ENCODE measurements at regions not wholly inside any gene's neighbourhood (a gene's known extent, or its start where the extent isn't known, plus 50 kb on each side); places are given as distances from the start of the nearest gene placed in this dataset.

GRCh38 chr1:5495596-5496410 lies 496.4 kb downstream of the NPHP4 start:
- 74% methylated on average over 16 of the region's 16 CpGs for WGBS
- no peak overlapping the region for H3K9ac ChIP-seq (ENCODE audit: low read depth in 1 of 2, low read length in 2 of 2)
- DNase-seq (ENCODE audit: low spot score) = no peak
- H3K36me3 ChIP-seq (ENCODE audit: control insufficient read depth in 4 of 4, insufficient read depth in 3 of 4, low read depth in 1 of 4, low read length in 3 of 4) = no peaks in the 10 kb centered on the region
- no peaks in the 10 kb centered on the region for H3K9me3 ChIP-seq (ENCODE audit: control insufficient read depth in 4 of 4, low read length in 3 of 4)
- TF ChIP-seq MAX (IDR thresholded peaks at IDR 0.05) (no peak), EGR1 (IDR thresholded peaks at IDR 0.05; ENCODE audit: low read depth in 2 of 2) (no peak), REST (IDR thresholded peaks at IDR 0.05) (no peak), YY1 (IDR thresholded peaks at IDR 0.05) (no peak), GABPA (IDR thresholded peaks at IDR 0.05 in 1 of 2, conservative IDR thresholded peaks at IDR 0.05 in 1 of 2) (no peak), JUND (IDR thresholded peaks at IDR 0.05) (no peak), FOXA2 (IDR thresholded peaks at IDR 0.05) (no peak), HNF4A (conservative IDR thresholded peaks at IDR 0.05) (no peak), FOXA1 (IDR thresholded peaks at IDR 0.05) (no peak), TAF1 (conservative IDR thresholded peaks at IDR 0.05) (no peak), RAD21 (IDR thresholded peaks at IDR 0.05) (no peak)
- no peak overlapping the region for H3K4me3 ChIP-seq (ENCODE audit: low read depth in 1 of 3, low read length in 3 of 3)
- peaks cover 0 to 12% (median 2%) of the 10 kb centered on the region in 4 donors for H3K27me3 ChIP-seq (ENCODE audit: control insufficient read depth in 4 of 4, insufficient read depth in 4 of 4, low read length in 3 of 4)
- no peak overlapping the region for H3K27ac ChIP-seq (ENCODE audit: low read depth in 1 of 2, low read length in 2 of 2)
- no peaks in the 10 kb centered on the region for H3K4me1 ChIP-seq (ENCODE audit: control insufficient read depth in 4 of 4, insufficient read depth in 4 of 4, low read length in 3 of 4)

GRCh38 chr1:5494518-5494917 lies 497.7 kb downstream of the NPHP4 start:
- H3K9ac ChIP-seq (ENCODE audit: low read depth in 1 of 2, low read length in 2 of 2) = no peak overlapping the region
- DNase-seq (ENCODE audit: low spot score) = no peak
- H3K36me3 ChIP-seq (ENCODE audit: control insufficient read depth in 4 of 4, insufficient read depth in 3 of 4, low read depth in 1 of 4, low read length in 3 of 4) = no peaks in the 10 kb centered on the region
- H3K4me3 ChIP-seq (ENCODE audit: low read depth in 1 of 3, low read length in 3 of 3) = no peak overlapping the region
- TF ChIP-seq CTCF (IDR thresholded peaks at IDR 0.05; ENCODE audit: low read depth, low read length, missing input control) = no peak
- 64% methylated on average over 7 of the region's 7 CpGs for WGBS
- H3K9me3 ChIP-seq (ENCODE audit: control insufficient read depth in 4 of 4, low read length in 3 of 4) = no peaks in the 10 kb centered on the region
- H3K27me3 ChIP-seq (ENCODE audit: control insufficient read depth in 4 of 4, insufficient read depth in 4 of 4, low read length in 3 of 4) = peaks cover 0 to 12% (median 3%) of the 10 kb centered on the region in 4 donors
- no peak overlapping the region for H3K27ac ChIP-seq (ENCODE audit: low read depth in 1 of 2, low read length in 2 of 2)
- H3K4me1 ChIP-seq (ENCODE audit: control insufficient read depth in 4 of 4, insufficient read depth in 4 of 4, low read length in 3 of 4) = no peaks in the 10 kb centered on the region
